SK-N-SH (cell line): ENCODE measurements at regions not wholly inside any gene's neighbourhood (a gene's known extent, or its start where the extent isn't known, plus 50 kb on each side); places are given as distances from the start of the nearest gene placed in this dataset.

Experiments
- CTCF ChIA-PET: fragments of 300-600, 350-600 bp; formaldehyde crosslinking; extraction: SDS; loops from one replicate; lab custom pipeline; 2021; lab: Yijun Ruan, JAX
- POLR2A ChIA-PET: fragments of 350-600 bp; sonication (Branson Sonifier 250); formaldehyde crosslinking; extraction: SDS; loops from one replicate; lab custom pipeline; 2020; ENCODE audit warnings: antibody characterized with exemption, inconsistent platforms; lab: Yijun Ruan, JAX
- DNase-seq: peaks from one replicate; pipeline ENCODE4 v3.0.0; 2012
- H2AFZ ChIP-seq: fragments of 200-600 bp; sonication (generic); 2 replicates; pipeline ENCODE4 v1.8.1; 2016; ENCODE audit warnings: antibody characterized with exemption, mild to moderate bottlenecking, low read depth
- H3F3A ChIP-seq: fragments of 200-600 bp; sonication (generic); replicated peaks from 2 replicates; pipeline ENCODE3; 2016; ENCODE audit warnings: antibody characterized with exemption, mild to moderate bottlenecking; ENCODE audit not compliant: insufficient read depth
- H3K27ac ChIP-seq, 2 experiments: fragments of 200-500 bp in 1 of 2; fragments of 200-600 bp in 1 of 2; sonication (Bioruptor generic) in 1 of 2; sonication (generic), shearing (Covaris generic) in 1 of 2; 2 replicates each; pipeline versions ENCODE4 v1.5.1 to v1.6.1; 2014 to 2016; ENCODE audit warnings: low read depth in 2 of 2, inconsistent platforms in 1 of 2, low read length in 1 of 2, mild to moderate bottlenecking in 1 of 2, mixed read lengths in 1 of 2
- H3K27me3 ChIP-seq: fragments of 200-600 bp; sonication (generic), shearing (Covaris generic); 2 replicates; pipeline ENCODE4 v1.6.1; 2016; ENCODE audit warnings: mixed run types; ENCODE audit not compliant: insufficient read depth
- H3K36me3 ChIP-seq, 2 experiments: fragments of 200-500 bp in 1 of 2; fragments of 200-600 bp in 1 of 2; sonication (Bioruptor generic) in 1 of 2; sonication (generic) in 1 of 2; replicated peaks in 1 of 2; 2 replicates each; pipeline versions ENCODE3 to v1.5.1; 2014 to 2016; ENCODE audit warnings: low read length in 1 of 2, mild to moderate bottlenecking in 1 of 2; ENCODE audit not compliant: insufficient read depth in 2 of 2, control insufficient read depth in 1 of 2
- H3K4me1 ChIP-seq, 2 experiments: fragments of 200-500 bp in 1 of 2; fragments of 200-600 bp in 1 of 2; sonication (Bioruptor generic) in 1 of 2; sonication (generic), shearing (Covaris generic) in 1 of 2; 2 replicates each; pipeline versions ENCODE4 v1.5.1 to v1.6.1; 2014 to 2016; ENCODE audit warnings: low read depth in 1 of 2, low read length in 1 of 2, mixed run types in 1 of 2; ENCODE audit not compliant: insufficient read depth in 2 of 2, control insufficient read depth in 1 of 2
- H3K4me2 ChIP-seq: fragments of 200-600 bp; sonication (generic), shearing (Covaris generic); 2 replicates; pipeline ENCODE4 v1.6.1; 2017; ENCODE audit warnings: mixed run types
- H3K4me3 ChIP-seq, 2 experiments: fragments of 200-500 bp in 1 of 2; fragments of 200-600 bp in 1 of 2; sonication (Bioruptor generic) in 1 of 2; sonication (generic), shearing (Covaris generic) in 1 of 2; 2 replicates each; pipeline versions ENCODE4 v1.5.1 to v1.8.1; 2014 to 2016; ENCODE audit warnings: low read depth in 2 of 2, inconsistent platforms in 1 of 2, low read length in 1 of 2, mild to moderate bottlenecking in 1 of 2, mixed read lengths in 1 of 2, moderate library complexity in 1 of 2
- H3K79me2 ChIP-seq: fragments of 200-600 bp; sonication (generic); 2 replicates; pipeline ENCODE4 v1.8.1; 2017; ENCODE audit warnings: mild to moderate bottlenecking; ENCODE audit not compliant: insufficient read depth
- H3K9ac ChIP-seq: fragments of 200-600 bp; sonication (generic); 2 replicates; pipeline ENCODE4 v1.6.1; 2017; ENCODE audit warnings: mixed run types
- H3K9me2 ChIP-seq: fragments of 200-600 bp; sonication (generic); 2 replicates; pipeline ENCODE4 v1.6.1; 2017; ENCODE audit warnings: mixed run types
- H3K9me3 ChIP-seq: fragments of 200-600 bp; sonication (generic); 2 replicates; pipeline ENCODE4 v1.6.1; 2017; ENCODE audit warnings: mixed run types, mild to moderate bottlenecking, moderate library complexity
- H4K20me1 ChIP-seq: fragments of 200-600 bp; sonication (generic); 2 replicates; pipeline ENCODE4 v1.6.1; 2017; ENCODE audit warnings: mild to moderate bottlenecking, mixed run types; ENCODE audit not compliant: insufficient read depth
- EP300 ChIP-seq, 2 experiments: IDR thresholded peaks; 2 replicates each; pipeline versions ENCODE4 v1.4.0 to v1.6.1; 2012; ENCODE audit warnings: borderline replicate concordance in 1 of 2, low read depth in 1 of 2, low read length in 1 of 2
- EZH2phosphoT487 ChIP-seq: fragments of 200-600 bp; sonication (generic); IDR thresholded peaks from 2 replicates; pipeline ENCODE4 v1.6.1; 2017; ENCODE audit warnings: low read depth, mixed run types, mild to moderate bottlenecking, antibody characterized with exemption, moderate library complexity, borderline replicate concordance
- FOSL2 ChIP-seq: IDR thresholded peaks from 2 replicates; pipeline ENCODE4 v1.4.0; 2012; ENCODE audit warnings: low read depth, mild to moderate bottlenecking, moderate library complexity, borderline replicate concordance
- FOXJ3 ChIP-seq: sonication (generic); formaldehyde crosslinking; IDR thresholded peaks from 2 replicates; pipeline ENCODE4 v1.5.1; 2020; ENCODE audit warnings: mild to moderate bottlenecking, missing genetic modification reagents
- FOXM1 ChIP-seq: IDR thresholded peaks from 2 replicates; pipeline ENCODE4 v1.4.0; 2012; ENCODE audit warnings: low read depth, mild to moderate bottlenecking
- MEF2A ChIP-seq: IDR thresholded peaks from 2 replicates; pipeline ENCODE4 v1.4.0; 2012; ENCODE audit warnings: low read depth, borderline replicate concordance
- NRF1 ChIP-seq: IDR thresholded peaks from 2 replicates; pipeline ENCODE4 v1.6.1; 2012; ENCODE audit warnings: low read depth, mild to moderate bottlenecking, low read length
- RAD21 ChIP-seq: IDR thresholded peaks from 2 replicates; pipeline ENCODE4 v1.6.1; 2012; ENCODE audit warnings: mild to moderate bottlenecking, low read length
- RCOR1 ChIP-seq: fragments of 150-350 bp; IDR thresholded peaks from 2 replicates; pipeline ENCODE4 v1.6.1; 2017; ENCODE audit warnings: antibody characterized with exemption, low read length
- RXRA ChIP-seq: IDR thresholded peaks from 2 replicates; pipeline ENCODE4 v1.4.0; 2012; ENCODE audit warnings: low read depth, mild to moderate bottlenecking, borderline replicate concordance
- SIN3A ChIP-seq: IDR thresholded peaks from 2 replicates; pipeline ENCODE4 v1.6.1; 2012; ENCODE audit warnings: low read depth, mild to moderate bottlenecking, low read length, moderate library complexity, borderline replicate concordance
- TCF12 ChIP-seq: IDR thresholded peaks from 2 replicates; pipeline ENCODE4 v1.4.0; 2012
- WGBS: methylation state at CpG from one replicate; pipeline ENCODE4 v1.1.6; 2017; ENCODE audit warnings: low lambda C conversion rate; 5-methylcytosine and 5-hydroxymethylcytosine counted together
- TF ChIP-seq, protein P1 (sequence below): IDR thresholded peaks from 2 replicates; pipeline ENCODE4 v1.6.1; 2012; ENCODE audit warnings: mild to moderate bottlenecking, low read depth, low read length, moderate library complexity
- TF ChIP-seq, protein P2 (sequence below): fragments of 150-350 bp; IDR thresholded peaks from 2 replicates; pipeline ENCODE4 v1.6.1; 2017; ENCODE audit warnings: antibody characterized with exemption, low read length, low read depth, borderline replicate concordance
- TF ChIP-seq, protein P3 (sequence below): fragments of 150-350 bp; IDR thresholded peaks from 2 replicates; pipeline ENCODE4 v1.6.1; 2016; ENCODE audit warnings: mild to moderate bottlenecking, low read depth, low read length

DNA sequence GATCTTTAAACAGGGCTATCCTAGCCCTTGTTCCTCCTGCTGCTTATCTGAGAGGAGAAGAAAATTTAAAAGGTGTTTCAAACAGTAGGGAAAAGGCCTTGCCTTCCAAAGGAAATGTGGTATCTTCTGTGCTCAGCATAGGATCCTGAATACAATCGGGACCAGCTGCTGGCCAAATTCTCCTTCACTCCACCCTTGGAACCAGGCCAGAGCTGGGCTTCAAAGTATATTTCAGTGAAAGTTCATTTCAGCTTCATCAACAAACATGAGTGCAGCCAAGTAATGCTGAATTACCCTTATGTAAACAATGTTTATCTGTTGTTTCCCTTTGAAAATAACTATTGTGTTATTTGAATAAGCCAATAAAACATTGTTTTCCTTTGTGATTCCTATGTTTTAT lies 146.5 kb upstream of the MEOX2 start:
- no peaks in the 10 kb centered on the region for H3K4me1 ChIP-seq
- H3K27ac ChIP-seq, result no peak overlapping the region
- no peaks in the 10 kb centered on the region for H3F3A ChIP-seq
- H3K9me2 ChIP-seq, result no peaks in the 10 kb centered on the region
- no peak overlapping the region for H3K4me3 ChIP-seq
- H3K27me3 ChIP-seq, result no peaks in the 10 kb centered on the region
- H4K20me1 ChIP-seq, result no peaks in the 10 kb centered on the region
- H3K4me2 ChIP-seq, result no peak overlapping the region
- no peak for TF ChIP-seq MEF2A
- no peak for TF ChIP-seq NRF1
- no peak for TF ChIP-seq SIN3A
- TF ChIP-seq RCOR1, result no peak
- TF ChIP-seq TCF12, result no peak
- TF ChIP-seq, protein P1, sequence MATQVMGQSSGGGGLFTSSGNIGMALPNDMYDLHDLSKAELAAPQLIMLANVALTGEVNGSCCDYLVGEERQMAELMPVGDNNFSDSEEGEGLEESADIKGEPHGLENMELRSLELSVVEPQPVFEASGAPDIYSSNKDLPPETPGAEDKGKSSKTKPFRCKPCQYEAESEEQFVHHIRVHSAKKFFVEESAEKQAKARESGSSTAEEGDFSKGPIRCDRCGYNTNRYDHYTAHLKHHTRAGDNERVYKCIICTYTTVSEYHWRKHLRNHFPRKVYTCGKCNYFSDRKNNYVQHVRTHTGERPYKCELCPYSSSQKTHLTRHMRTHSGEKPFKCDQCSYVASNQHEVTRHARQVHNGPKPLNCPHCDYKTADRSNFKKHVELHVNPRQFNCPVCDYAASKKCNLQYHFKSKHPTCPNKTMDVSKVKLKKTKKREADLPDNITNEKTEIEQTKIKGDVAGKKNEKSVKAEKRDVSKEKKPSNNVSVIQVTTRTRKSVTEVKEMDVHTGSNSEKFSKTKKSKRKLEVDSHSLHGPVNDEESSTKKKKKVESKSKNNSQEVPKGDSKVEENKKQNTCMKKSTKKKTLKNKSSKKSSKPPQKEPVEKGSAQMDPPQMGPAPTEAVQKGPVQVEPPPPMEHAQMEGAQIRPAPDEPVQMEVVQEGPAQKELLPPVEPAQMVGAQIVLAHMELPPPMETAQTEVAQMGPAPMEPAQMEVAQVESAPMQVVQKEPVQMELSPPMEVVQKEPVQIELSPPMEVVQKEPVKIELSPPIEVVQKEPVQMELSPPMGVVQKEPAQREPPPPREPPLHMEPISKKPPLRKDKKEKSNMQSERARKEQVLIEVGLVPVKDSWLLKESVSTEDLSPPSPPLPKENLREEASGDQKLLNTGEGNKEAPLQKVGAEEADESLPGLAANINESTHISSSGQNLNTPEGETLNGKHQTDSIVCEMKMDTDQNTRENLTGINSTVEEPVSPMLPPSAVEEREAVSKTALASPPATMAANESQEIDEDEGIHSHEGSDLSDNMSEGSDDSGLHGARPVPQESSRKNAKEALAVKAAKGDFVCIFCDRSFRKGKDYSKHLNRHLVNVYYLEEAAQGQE, result no peak
- TF ChIP-seq, protein P2, sequence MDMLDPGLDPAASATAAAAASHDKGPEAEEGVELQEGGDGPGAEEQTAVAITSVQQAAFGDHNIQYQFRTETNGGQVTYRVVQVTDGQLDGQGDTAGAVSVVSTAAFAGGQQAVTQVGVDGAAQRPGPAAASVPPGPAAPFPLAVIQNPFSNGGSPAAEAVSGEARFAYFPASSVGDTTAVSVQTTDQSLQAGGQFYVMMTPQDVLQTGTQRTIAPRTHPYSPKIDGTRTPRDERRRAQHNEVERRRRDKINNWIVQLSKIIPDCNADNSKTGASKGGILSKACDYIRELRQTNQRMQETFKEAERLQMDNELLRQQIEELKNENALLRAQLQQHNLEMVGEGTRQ, result no peak
- TF ChIP-seq FOXJ3 (CRISPR knock-in tag), result no peak
- TF ChIP-seq, protein P3, sequence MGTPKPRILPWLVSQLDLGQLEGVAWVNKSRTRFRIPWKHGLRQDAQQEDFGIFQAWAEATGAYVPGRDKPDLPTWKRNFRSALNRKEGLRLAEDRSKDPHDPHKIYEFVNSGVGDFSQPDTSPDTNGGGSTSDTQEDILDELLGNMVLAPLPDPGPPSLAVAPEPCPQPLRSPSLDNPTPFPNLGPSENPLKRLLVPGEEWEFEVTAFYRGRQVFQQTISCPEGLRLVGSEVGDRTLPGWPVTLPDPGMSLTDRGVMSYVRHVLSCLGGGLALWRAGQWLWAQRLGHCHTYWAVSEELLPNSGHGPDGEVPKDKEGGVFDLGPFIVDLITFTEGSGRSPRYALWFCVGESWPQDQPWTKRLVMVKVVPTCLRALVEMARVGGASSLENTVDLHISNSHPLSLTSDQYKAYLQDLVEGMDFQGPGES, result no peak
- TF ChIP-seq EZH2phosphoT487, result no peak
- TF ChIP-seq RAD21, result no peak
- TF ChIP-seq EP300 (IDR thresholded peaks at IDR 0.05; ENCODE audit: borderline replicate concordance in 1 of 2, low read depth in 1 of 2, low read length in 1 of 2), result no peak
- no peak for TF ChIP-seq FOSL2
- no peak for TF ChIP-seq FOXM1
- no peak for TF ChIP-seq RXRA
- no peak overlapping the region for H2AFZ ChIP-seq
- ChIA-PET POLR2A (no interaction called here), CTCF (no interaction called here)
- no peaks in the 10 kb centered on the region for H3K36me3 ChIP-seq
- H3K79me2 ChIP-seq, result no peaks in the 10 kb centered on the region
- no peaks in the 10 kb centered on the region for H3K9me3 ChIP-seq
- no peak for DNase-seq
- H3K9ac ChIP-seq, result no peak overlapping the region
- 0% methylated on average over 1 of the region's 1 CpG for WGBS
